CD4-positive, alpha-beta T cell (primary cell): ENCODE measurements at regions not wholly inside any gene's neighbourhood (a gene's known extent, or its start where the extent isn't known, plus 50 kb on each side); places are given as distances from the start of the nearest gene placed in this dataset.

Experiments
- ATAC-seq: fragments of 200-7000 bp; cut with Tn5 transposase; one replicate; pipeline ENCODE4 v1.10.0; 2022; ENCODE audit warnings: mild to moderate bottlenecking; ENCODE audit not compliant: poor library complexity
- CTCF ChIA-PET: fragments of 350-600 bp; sonication (Branson Sonifier 250); formaldehyde crosslinking; loops from one replicate; lab custom pipeline; 2021; ENCODE audit warnings: antibody characterized with exemption, inconsistent platforms; lab: Charles Lee
- POLR2A ChIA-PET: fragments of 350-600 bp; sonication (Branson Sonifier 250); formaldehyde crosslinking; loops from one replicate; lab custom pipeline; 2021; ENCODE audit warnings: antibody characterized with exemption, inconsistent platforms; lab: Charles Lee
- DNase-seq, 14 experiments: peaks; one replicate each; pipeline ENCODE4 v3.0.0-alpha.2; 2013 to 2020; ENCODE audit warnings: mixed read lengths in 2 of 14
- H3K27ac ChIP-seq, 2 donors: one replicate each; pipeline versions ENCODE4 v1.5.1 to v1.7.0; 2013; ENCODE audit warnings: low read length in 2 of 2, low read depth in 1 of 2, mild to moderate bottlenecking in 1 of 2
- H3K27me3 ChIP-seq, 2 experiments: 1 replicate in 1 of 2; 2 replicates in 1 of 2; pipeline versions ENCODE4 v1.6.1 to v1.7.0; 2013; ENCODE audit warnings: low read length in 2 of 2, control low read depth in 1 of 2, mild to moderate bottlenecking in 1 of 2, moderate library complexity in 1 of 2; ENCODE audit not compliant: insufficient read depth in 2 of 2, control insufficient read depth in 1 of 2
- H3K36me3 ChIP-seq: one replicate; pipeline ENCODE4 v1.6.1; 2013; ENCODE audit warnings: low read length, control low read depth; ENCODE audit not compliant: insufficient read depth
- H3K4me1 ChIP-seq: one replicate; pipeline ENCODE4 v1.6.1; 2013; ENCODE audit warnings: low read length, control low read depth; ENCODE audit not compliant: insufficient read depth
- H3K4me3 ChIP-seq: one replicate; pipeline ENCODE4 v1.5.1; 2013; ENCODE audit warnings: mild to moderate bottlenecking, low read length, moderate library complexity
- H3K9me3 ChIP-seq, 2 experiments: 1 replicate in 1 of 2; 2 replicates in 1 of 2; pipeline versions ENCODE4 v1.6.1 to v1.7.0; 2013; ENCODE audit warnings: low read length in 2 of 2, mild to moderate bottlenecking in 2 of 2, control low read depth in 1 of 2, moderate library complexity in 1 of 2; ENCODE audit not compliant: control insufficient read depth in 1 of 2, insufficient read depth in 1 of 2
- H3K27ac Mint-ChIP-seq: one replicate; pipeline ENCODE4 v1.8.0; 2020; ENCODE audit warnings: mixed read lengths
- H3K27me3 Mint-ChIP-seq: one replicate; pipeline ENCODE4 v1.8.0; 2021; ENCODE audit warnings: mixed read lengths
- H3K36me3 Mint-ChIP-seq: one replicate; pipeline ENCODE4 v1.8.0; 2021; ENCODE audit warnings: low read depth, mixed read lengths
- H3K4me1 Mint-ChIP-seq: one replicate; pipeline ENCODE4 v1.8.0; 2021; ENCODE audit warnings: low read depth, mixed read lengths
- H3K4me3 Mint-ChIP-seq: one replicate; pipeline ENCODE4 v1.8.0; 2020; ENCODE audit warnings: mild to moderate bottlenecking, mixed read lengths
- H3K9me3 Mint-ChIP-seq: one replicate; pipeline ENCODE4 v1.8.0; 2020; ENCODE audit warnings: mixed read lengths
- intact Hi-C, 2 experiments: fragments of 100-400 bp; cut with DNase I in 1 of 2; cut with micrococcal nuclease in 1 of 2; formaldehyde crosslinking; loops; one replicate each; pipeline versions ENCODE4 v1.15.1 to v1.9.0; 2023 to 2025; cut with DNase I, micrococcal nuclease
- TF ChIP-seq, protein P1 (sequence below): fragments of 200-600 bp; IDR thresholded peaks from one replicate; pipeline ENCODE4 v1.8.0; 2022; ENCODE audit warnings: antibody characterized with exemption, mild to moderate bottlenecking

DNA sequence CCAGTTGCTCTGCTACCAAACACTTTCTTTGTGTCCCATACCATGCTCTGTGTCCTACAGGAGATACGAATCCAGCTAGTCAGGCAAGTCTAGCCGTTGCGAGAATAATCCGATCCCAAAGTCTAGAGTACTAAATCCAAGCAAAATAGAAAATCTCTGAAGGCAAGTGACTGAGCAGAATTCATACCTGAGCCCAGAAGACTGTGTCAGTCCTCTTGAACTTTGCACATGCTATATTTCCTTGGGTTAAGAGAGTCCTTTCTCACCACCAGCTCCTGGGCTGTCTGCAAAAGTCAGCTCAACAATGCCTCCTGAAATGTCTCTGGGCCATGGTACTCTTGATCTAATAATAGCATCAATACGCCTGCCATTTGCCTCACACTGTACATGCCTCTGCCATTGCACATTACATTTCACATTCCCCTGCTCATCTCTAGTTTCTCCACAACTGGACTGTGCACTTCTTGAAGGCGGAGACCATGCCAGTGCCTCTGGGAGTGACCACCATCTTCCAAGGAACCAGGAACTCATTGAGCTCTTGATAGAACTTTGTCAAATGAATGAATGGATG is 265.8 kb upstream of the ID2 start:
- H3K4me3 ChIP-seq, result no peak overlapping the region

DNA sequence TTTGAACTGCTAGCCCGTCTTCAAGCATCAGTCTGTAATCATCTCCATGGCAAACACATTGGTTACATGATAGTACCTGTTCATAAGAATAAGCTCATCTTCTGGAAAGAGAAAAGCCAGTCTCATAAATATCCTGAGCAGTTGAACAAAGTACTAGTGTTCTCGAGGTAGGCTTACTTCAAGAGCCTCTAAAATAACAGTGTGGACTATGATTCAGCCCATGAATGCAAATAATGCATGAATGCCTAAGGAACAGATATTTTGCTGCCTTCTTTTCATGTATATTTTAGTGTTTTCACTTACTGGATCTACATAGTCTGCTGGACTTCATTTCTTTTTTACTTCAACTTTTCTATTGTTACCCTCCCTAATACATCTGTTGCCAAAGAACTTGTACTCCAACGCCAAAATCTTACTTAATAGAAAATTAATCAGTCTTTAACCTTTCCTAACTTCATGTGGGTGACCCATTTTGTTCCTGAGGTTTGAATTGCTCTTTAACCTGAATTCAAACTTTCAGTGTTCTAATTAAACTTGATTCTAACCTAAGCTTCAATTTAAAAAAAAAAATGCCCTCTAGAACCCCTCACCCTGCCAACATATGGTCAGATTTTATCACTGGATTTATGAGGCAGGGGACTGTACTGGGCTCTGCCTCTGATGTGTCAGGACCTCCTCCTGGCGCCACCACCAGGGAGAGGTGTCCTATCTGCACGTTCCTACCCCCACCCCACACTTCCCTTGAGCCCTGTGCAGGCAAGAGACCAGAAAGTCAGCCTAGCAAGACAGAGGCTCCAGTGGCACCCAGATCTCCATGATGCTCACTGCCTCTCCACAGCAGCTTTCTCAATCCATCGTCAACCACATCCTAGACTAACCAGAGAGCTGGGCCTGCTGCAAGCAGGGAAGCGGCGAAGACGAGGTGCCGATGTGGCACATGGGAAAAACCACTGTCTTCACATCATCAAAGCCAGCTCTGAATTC is 264.7 kb upstream of the ID2 start:
- POLR2A ChIA-PET, result no interaction called here
- no peak overlapping the region for H3K4me3 Mint-ChIP-seq
- Histone ChIP-seq H3K27ac (no peak overlapping the region), H3K4me3 (no peak overlapping the region), H3K4me1 (no peaks in the 10 kb centered on the region), H3K27me3 (no peaks in the 10 kb centered on the region), H3K9me3 (no peaks in the 10 kb centered on the region), H3K36me3 (no peaks in the 10 kb centered on the region)
- CTCF ChIA-PET, result no interaction called here
- H3K36me3 Mint-ChIP-seq, result no peaks in the 10 kb centered on the region
- H3K4me1 Mint-ChIP-seq, result no peaks in the 10 kb centered on the region
- no peak overlapping the region for H3K27ac Mint-ChIP-seq
- H3K27me3 Mint-ChIP-seq, result no peaks in the 10 kb centered on the region
- no peaks in the 10 kb centered on the region for H3K9me3 Mint-ChIP-seq
- no peak for ATAC-seq
- TF ChIP-seq, protein P1, sequence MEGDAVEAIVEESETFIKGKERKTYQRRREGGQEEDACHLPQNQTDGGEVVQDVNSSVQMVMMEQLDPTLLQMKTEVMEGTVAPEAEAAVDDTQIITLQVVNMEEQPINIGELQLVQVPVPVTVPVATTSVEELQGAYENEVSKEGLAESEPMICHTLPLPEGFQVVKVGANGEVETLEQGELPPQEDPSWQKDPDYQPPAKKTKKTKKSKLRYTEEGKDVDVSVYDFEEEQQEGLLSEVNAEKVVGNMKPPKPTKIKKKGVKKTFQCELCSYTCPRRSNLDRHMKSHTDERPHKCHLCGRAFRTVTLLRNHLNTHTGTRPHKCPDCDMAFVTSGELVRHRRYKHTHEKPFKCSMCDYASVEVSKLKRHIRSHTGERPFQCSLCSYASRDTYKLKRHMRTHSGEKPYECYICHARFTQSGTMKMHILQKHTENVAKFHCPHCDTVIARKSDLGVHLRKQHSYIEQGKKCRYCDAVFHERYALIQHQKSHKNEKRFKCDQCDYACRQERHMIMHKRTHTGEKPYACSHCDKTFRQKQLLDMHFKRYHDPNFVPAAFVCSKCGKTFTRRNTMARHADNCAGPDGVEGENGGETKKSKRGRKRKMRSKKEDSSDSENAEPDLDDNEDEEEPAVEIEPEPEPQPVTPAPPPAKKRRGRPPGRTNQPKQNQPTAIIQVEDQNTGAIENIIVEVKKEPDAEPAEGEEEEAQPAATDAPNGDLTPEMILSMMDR, result no peak
- intact Hi-C loops, result no loop called here
- DNase-seq, result no peak

More for the DNA sequence above, 265.8 kb upstream of the ID2 start:
- H3K27ac Mint-ChIP-seq, result no peak overlapping the region
- no peaks in the 10 kb centered on the region for H3K9me3 Mint-ChIP-seq
- no peaks in the 10 kb centered on the region for H3K4me1 Mint-ChIP-seq
- POLR2A ChIA-PET, result no interaction called here
- TF ChIP-seq, protein P1, result no peak
- CTCF ChIA-PET, result no interaction called here
- no peak for DNase-seq
- Histone ChIP-seq H3K27me3 (no peaks in the 10 kb centered on the region), H3K4me1 (no peaks in the 10 kb centered on the region), H3K9me3 (no peaks in the 10 kb centered on the region), H3K36me3 (no peaks in the 10 kb centered on the region), H3K27ac (no peak overlapping the region)
- H3K4me3 Mint-ChIP-seq, result no peak overlapping the region
- H3K27me3 Mint-ChIP-seq, result no peaks in the 10 kb centered on the region
- no peak for ATAC-seq
- intact Hi-C loops, result no loop called here
- H3K36me3 Mint-ChIP-seq, result no peaks in the 10 kb centered on the region

DNA sequence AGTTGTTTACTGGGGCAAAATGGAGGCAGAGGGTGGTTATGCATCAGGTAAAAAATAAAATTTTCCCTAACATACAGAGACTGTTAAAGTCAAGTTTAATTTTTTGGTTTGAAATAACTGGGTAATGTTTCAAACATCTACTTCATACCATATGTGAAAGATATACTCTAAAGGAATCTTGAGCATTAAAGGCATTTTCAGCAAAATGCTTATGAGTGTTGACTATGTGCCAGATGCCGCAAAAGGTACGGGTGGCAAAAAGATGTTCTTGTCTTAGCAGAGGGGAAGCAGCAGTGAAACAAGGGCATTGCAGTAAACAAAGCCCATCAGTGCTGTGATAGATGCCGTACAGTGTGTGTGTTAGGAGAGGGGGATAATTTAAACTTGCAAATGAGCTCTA is 263.1 kb upstream of the ID2 start:
- intact Hi-C loops, result no loop called here
- H3K9me3 Mint-ChIP-seq, result no peaks in the 10 kb centered on the region
- H3K27me3 Mint-ChIP-seq, result no peaks in the 10 kb centered on the region
- no peak overlapping the region for H3K4me3 ChIP-seq
- CTCF ChIA-PET, result no interaction called here
- no peaks in the 10 kb centered on the region for H3K4me1 Mint-ChIP-seq
- no peak overlapping the region for H3K27ac Mint-ChIP-seq
- no peaks in the 10 kb centered on the region for H3K36me3 ChIP-seq
- POLR2A ChIA-PET, result no interaction called here
- DNase-seq, result no peak
- H3K27me3 ChIP-seq, result no peaks in the 10 kb centered on the region
- no peaks in the 10 kb centered on the region for H3K36me3 Mint-ChIP-seq
- no peak overlapping the region for H3K27ac ChIP-seq
- no peak overlapping the region for H3K4me3 Mint-ChIP-seq
- no peak for ATAC-seq
- H3K4me1 ChIP-seq, result no peaks in the 10 kb centered on the region
- TF ChIP-seq, protein P1, result no peak
- no peaks in the 10 kb centered on the region for H3K9me3 ChIP-seq
